HCT116 (cell line): ENCODE measurements at regions not wholly inside any gene's neighbourhood (a gene's known extent, or its start where the extent isn't known, plus 50 kb on each side); places are given as distances from the start of the nearest gene placed in this dataset.
"Not testable (repeated sequence)": the region's sequence is repeated elsewhere in the genome, so short reads cannot be mapped to it uniquely, and the experiment has no call there.

ENCODE experiments used
- ATAC-seq: fragments of 200-7000 bp; cut with Tn5 transposase; 2 replicates; pipeline ENCODE4 v1.9.1; 2020; ENCODE audit warnings: mild to moderate bottlenecking, moderate library complexity
- BruUV-seq: library from RNA; stranded (reverse); fragments of 400-500 nt; replicated peaks from 2 replicates; lab custom pipeline; 2021; lab: Mats Ljungman, UMichigan
- CTCF ChIA-PET: fragments of 300-600 bp; sonication (Branson Sonifier 250); formaldehyde crosslinking; loops from one replicate; lab custom pipeline; 2021; ENCODE audit warnings: antibody characterized with exemption; lab: Charles Lee
- POLR2A ChIA-PET: fragments of 300-600, 350-600 bp; sonication (Branson Sonifier 250); formaldehyde crosslinking; loops from one replicate; lab custom pipeline; 2021; ENCODE audit warnings: antibody characterized with exemption; lab: Charles Lee
- RAD21 ChIA-PET, 2 experiments: fragments of 300-600 bp; sonication (Branson Sonifier 250); formaldehyde crosslinking; loops; one replicate each; lab custom pipeline; 2023; ENCODE audit warnings: low total read pairs in 2 of 2; ENCODE audit not compliant: uncharacterized antibody in 2 of 2, unreplicated experiment in 2 of 2, low non-redundant PET in 1 of 2; lab: Charles Lee
- DNase-seq: peaks from one replicate; pipeline ENCODE4 v3.0.0-alpha.2; 2010; ENCODE audit warnings: low read depth, low spot score
- H2AFZ ChIP-seq: fragments of 200-600 bp; shearing (Covaris generic), sonication (generic); 2 replicates; pipeline ENCODE4 v1.6.1; 2017; ENCODE audit warnings: low read depth, mixed run types, mixed read lengths, antibody characterized with exemption, low read length; ENCODE audit not compliant: poor library complexity, severe bottlenecking
- H3K27ac ChIP-seq: 2 replicates; pipeline ENCODE4 v1.5.1; 2012; ENCODE audit warnings: low read depth, low read length
- H3K27me3 ChIP-seq: fragments of 200-600 bp; sonication (generic); 2 replicates; pipeline ENCODE4 v1.6.1; 2016; ENCODE audit warnings: mixed run types, low read length, mixed read lengths; ENCODE audit not compliant: insufficient read depth
- H3K36me3 ChIP-seq, 2 experiments: fragments of 200-500 bp in 1 of 2; fragments of 200-600 bp in 1 of 2; sonication (Bioruptor generic) in 1 of 2; sonication (generic) in 1 of 2; 2 replicates each; pipeline versions ENCODE4 v1.5.1 to v1.6.1; 2014 to 2016; ENCODE audit warnings: low read length in 2 of 2, inconsistent platforms in 1 of 2, mixed read lengths in 1 of 2, mixed run types in 1 of 2; ENCODE audit not compliant: insufficient read depth in 2 of 2, control insufficient read depth in 1 of 2
- H3K4me1 ChIP-seq, 2 experiments: fragments of 200-600 bp in 1 of 2; sonication (generic) in 1 of 2; 2 replicates each; pipeline versions ENCODE4 v1.5.1 to v1.6.1; 2012 to 2017; ENCODE audit warnings: low read length in 2 of 2, inconsistent platforms in 1 of 2, mild to moderate bottlenecking in 1 of 2, mixed read lengths in 1 of 2, mixed run types in 1 of 2, moderate library complexity in 1 of 2; ENCODE audit not compliant: insufficient read depth in 2 of 2, control insufficient read depth in 1 of 2
- H3K4me2 ChIP-seq: fragments of 200-600 bp; sonication (generic); 2 replicates; pipeline ENCODE4 v1.6.1; 2017; ENCODE audit warnings: mixed run types, low read length, mixed read lengths
- H3K4me3 ChIP-seq, 2 experiments: fragments of 200-600 bp in 1 of 2; sonication (generic) in 1 of 2; replicated peaks in 1 of 2; 2 replicates each; pipeline ENCODE4 v1.5.1; 2011 to 2016; ENCODE audit warnings: low read length in 2 of 2, control low read depth in 1 of 2, low read depth in 1 of 2, mild to moderate bottlenecking in 1 of 2, mixed read lengths in 1 of 2, mixed run types in 1 of 2
- H3K79me2 ChIP-seq: fragments of 200-600 bp; sonication (generic); 2 replicates; pipeline ENCODE4 v1.6.1; 2017; ENCODE audit warnings: mild to moderate bottlenecking, mixed run types, low read length, moderate library complexity, mixed read lengths; ENCODE audit not compliant: insufficient read depth
- H3K9ac ChIP-seq: fragments of 200-600 bp; sonication (generic); 2 replicates; pipeline ENCODE4 v1.6.1; 2016; ENCODE audit warnings: low read length, mixed read lengths
- H3K9me2 ChIP-seq: fragments of 200-600 bp; sonication (generic), shearing (Covaris generic); 2 replicates; pipeline ENCODE4 v1.6.1; 2017; ENCODE audit warnings: mixed run types, mild to moderate bottlenecking, moderate library complexity; ENCODE audit not compliant: insufficient read depth
- H3K9me3 ChIP-seq, 2 experiments: fragments of 200-500 bp in 1 of 2; fragments of 200-600 bp in 1 of 2; sonication (Bioruptor generic) in 1 of 2; sonication (generic) in 1 of 2; 2 replicates each; pipeline ENCODE4 v1.6.1; 2014 to 2017; ENCODE audit warnings: low read length in 2 of 2, mixed read lengths in 2 of 2, inconsistent platforms in 1 of 2, low read depth in 1 of 2, mild to moderate bottlenecking in 1 of 2, mixed run types in 1 of 2, moderate library complexity in 1 of 2; ENCODE audit not compliant: control insufficient read depth in 1 of 2, insufficient read depth in 1 of 2
- H4K20me1 ChIP-seq: fragments of 200-600 bp; sonication (generic), shearing (Covaris generic); 2 replicates; pipeline ENCODE4 v1.6.1; 2017; ENCODE audit warnings: mixed run types, mild to moderate bottlenecking, moderate library complexity; ENCODE audit not compliant: insufficient read depth
- ATF3 ChIP-seq: IDR thresholded peaks from 2 replicates; pipeline ENCODE4 v1.6.1; 2012
- CBX3 ChIP-seq: IDR thresholded peaks from 2 replicates; pipeline ENCODE4 v1.6.1; 2012; ENCODE audit warnings: low read depth
- CEBPB ChIP-seq: IDR thresholded peaks from 2 replicates; pipeline ENCODE4 v1.6.1; 2012; ENCODE audit warnings: low read depth
- CTCF ChIP-seq, 3 experiments: fragments of 200-600 bp in 1 of 3; sonication (generic) in 1 of 3; IDR thresholded peaks in 2 of 3; conservative IDR thresholded peaks in 1 of 3; 2 replicates each; pipeline ENCODE4 v1.5.1; 2012 to 2017; ENCODE audit warnings: low read depth in 2 of 3, low read length in 2 of 3, antibody characterized with exemption in 1 of 3, borderline replicate concordance in 1 of 3, control low read depth in 1 of 3, mild to moderate bottlenecking in 1 of 3, mixed read lengths in 1 of 3, mixed run types in 1 of 3, moderate library complexity in 1 of 3; ENCODE audit not compliant: insufficient read depth in 1 of 3
- EZH2 ChIP-seq: fragments of 200-600 bp; sonication (generic); IDR thresholded peaks from 2 replicates; pipeline ENCODE4 v1.6.1; 2017; ENCODE audit warnings: antibody characterized with exemption, mixed run types
- FOSL1 ChIP-seq: IDR thresholded peaks from 2 replicates; pipeline ENCODE4 v1.6.1; 2012; ENCODE audit warnings: low read depth
- JUND ChIP-seq: IDR thresholded peaks from 2 replicates; pipeline ENCODE4 v1.6.1; 2012
- MAX ChIP-seq: IDR thresholded peaks from 2 replicates; pipeline ENCODE4 v1.6.1; 2012
- POLR2A ChIP-seq: IDR thresholded peaks from 2 replicates; pipeline ENCODE4 v1.7.0; 2011; ENCODE audit warnings: borderline replicate concordance; ENCODE audit not compliant: insufficient read depth, insufficient read length; ENCODE audit errors: extremely low read depth
- REST ChIP-seq: IDR thresholded peaks from 2 replicates; pipeline ENCODE4 v1.6.1; 2012; ENCODE audit warnings: low read depth
- SIN3A ChIP-seq: IDR thresholded peaks from 2 replicates; pipeline ENCODE4 v1.6.1; 2012; ENCODE audit warnings: low read depth
- SP1 ChIP-seq: IDR thresholded peaks from 2 replicates; pipeline ENCODE4 v1.6.1; 2012; ENCODE audit warnings: low read depth
- SRF ChIP-seq: IDR thresholded peaks from 2 replicates; pipeline ENCODE4 v1.6.1; 2012; ENCODE audit warnings: low read depth
- TCF7L2 ChIP-seq: IDR thresholded peaks from 2 replicates; pipeline ENCODE4 v1.7.0; 2011; ENCODE audit warnings: borderline replicate concordance, inconsistent platforms; ENCODE audit not compliant: insufficient read depth, insufficient read length; ENCODE audit errors: extremely low read depth
- ZNF274 ChIP-seq: fragments of 200-500 bp; sonication (Bioruptor generic); IDR thresholded peaks from 2 replicates; pipeline ENCODE4 v1.6.1; 2014; ENCODE audit warnings: mild to moderate bottlenecking, low read depth, low read length, inconsistent platforms
- intact Hi-C: fragments of 100-400 bp; cut with micrococcal nuclease; formaldehyde crosslinking; loops from 2 replicates; pipeline ENCODE4 v1.10.0; 2022

GRCh38 chr5:18466731-18467130 lies 832.5 kb downstream of the TAF11L14 start (continued):
- TF ChIP-seq SRF (no peak), CEBPB (no peak), SP1 (no peak), TCF7L2 (no peak), CTCF (IDR thresholded peaks at IDR 0.05 in 2 of 3, conservative IDR thresholded peaks at IDR 0.05 in 1 of 3; ENCODE audit: borderline replicate concordance in 1 of 3, insufficient read depth in 1 of 3, low read depth in 2 of 3, low read length in 2 of 3) (no peak)

- H3K36me3 ChIP-seq, DNase-seq, intact Hi-C loops, H3K4me3 ChIP-seq, H4K20me1 ChIP-seq, POLR2A ChIA-PET, H3K27ac ChIP-seq, CTCF ChIA-PET, ATAC-seq, H3K79me2 ChIP-seq, H3K4me1 ChIP-seq, H3K9me2 ChIP-seq, H3K4me2 ChIP-seq, BruUV-seq, H3K27me3 ChIP-seq, H2AFZ ChIP-seq, RAD21 ChIA-PET, H3K9ac ChIP-seq: not testable (repeated sequence)
- peaks cover 0 to 12% of the 10 kb centered on the region in 2 experiments; a peak in 1 of 4 replicates for H3K9me3 ChIP-seq
Measured at GRCh38 chr5:18471791-18472190, 837.5 kb downstream of the TAF11L14 start.

GRCh38 chr5:18483451-18483850 lies 849.2 kb downstream of the TAF11L14 start:
- no peaks in the 10 kb centered on the region for H3K79me2 ChIP-seq
- intact Hi-C loops = no loop called here
- POLR2A ChIA-PET = no interaction called here
- BruUV-seq = no TSS peak
- H3K9ac ChIP-seq = no peak overlapping the region
- ATAC-seq (no peak), DNase-seq (no peak)
- H2AFZ ChIP-seq = no peak overlapping the region
- no peak overlapping the region for H3K4me2 ChIP-seq
- no peaks in the 10 kb centered on the region for H4K20me1 ChIP-seq
- CTCF ChIA-PET = no interaction called here
- H3K9me3 ChIP-seq = peaks cover 4 to 21% of the 10 kb centered on the region in 2 experiments; a peak in 1 of 4 replicates
- RAD21 ChIA-PET = no interaction called here
- no peaks in the 10 kb centered on the region for H3K9me2 ChIP-seq
- no peaks in the 10 kb centered on the region for H3K27me3 ChIP-seq
- H3K36me3 ChIP-seq = no peaks in the 10 kb centered on the region
- H3K4me1 ChIP-seq = no peaks in the 10 kb centered on the region
- H3K27ac ChIP-seq = no peak overlapping the region
- no peak overlapping the region for H3K4me3 ChIP-seq
- no peak for TF ChIP-seq REST
- no peak for TF ChIP-seq CEBPB
- TF ChIP-seq MAX = no peak
- TF ChIP-seq JUND = no peak
- TF ChIP-seq ZNF274 = no peak
- no peak for TF ChIP-seq SP1
- no peak for TF ChIP-seq ATF3
- no peak for TF ChIP-seq EZH2
- TF ChIP-seq FOSL1 = no peak
- TF ChIP-seq SIN3A = no peak
- TF ChIP-seq POLR2A = no peak
- no peak for TF ChIP-seq CBX3
